ENCODE measurements at regions not wholly inside any gene's neighbourhood (a gene's known extent, or its start where the extent isn't known, plus 50 kb on each side); places are given as distances from the start of the nearest gene placed in this dataset.

- TF ChIP-seq ZNF600 (tag by site-specific recombination; IDR thresholded peaks at IDR 0.05) (no peak), ZNF16 (tag by site-specific recombination; IDR thresholded peaks at IDR 0.05; ENCODE audit: low read depth) (no peak), TCF7L2 (IDR thresholded peaks at IDR 0.05; ENCODE audit: borderline replicate concordance, low read depth, low read length) (no peak), ZNF514 (tag by site-specific recombination; IDR thresholded peaks at IDR 0.05) (no peak), ZFP3 (tag by site-specific recombination; IDR thresholded peaks at IDR 0.05; ENCODE audit: low read depth) (no peak), ZNF791 (tag by site-specific recombination; IDR thresholded peaks at IDR 0.05) (no peak), ZNF654 (tag by site-specific recombination; IDR thresholded peaks at IDR 0.05; ENCODE audit: low read depth) (no peak), PRDM6 (tag by site-specific recombination; IDR thresholded peaks at IDR 0.05) (no peak), ZNF76 (tag by site-specific recombination; IDR thresholded peaks at IDR 0.05; ENCODE audit: borderline replicate concordance, low read depth) (no peak), ZBTB6 (tag by site-specific recombination; IDR thresholded peaks at IDR 0.05) (no peak), BCL11B (tag by site-specific recombination; IDR thresholded peaks at IDR 0.05; ENCODE audit: low read depth) (no peak), ZBTB11 (tag by site-specific recombination; conservative IDR thresholded peaks at IDR 0.05; ENCODE audit: low read depth) (no peak)
Observed at GRCh38 chr2:5253263-5253662, 438.9 kb upstream of the SOX11 start (continued).

GRCh38 chr2:5254791-5255332 is 437.3 kb upstream of the SOX11 start:
- TF ChIP-seq ZNF146 (tag by site-specific recombination; IDR thresholded peaks at IDR 0.05) (no peak), ZNF175 (tag by site-specific recombination; IDR thresholded peaks at IDR 0.05) (no peak), HIC1 (tag by site-specific recombination; IDR thresholded peaks at IDR 0.05) (no peak), ZNF394 (tag by site-specific recombination; IDR thresholded peaks at IDR 0.05; ENCODE audit: borderline replicate concordance) (no peak)
- H3K4me3 ChIP-seq (ENCODE audit: low read depth, low read length) = no peak overlapping the region
- H3K4me1 ChIP-seq (ENCODE audit: control insufficient read depth, insufficient read depth, low read length) = no peaks in the 10 kb centered on the region
- ChIA-PET CTCF (interaction anchor here (1.7 kb wide), 1 partner anchor 111 kb away, joined by 4 read pairs; no protein-coding TSS in a partner anchor), POLR2A (no interaction called here)
- no peak overlapping the region for H3K27ac ChIP-seq (ENCODE audit: extremely low read depth, low read depth, low read length)
- H3K9me3 ChIP-seq (ENCODE audit: control insufficient read depth, insufficient read depth, low read depth, low read length) = no peaks in the 10 kb centered on the region
- no peaks in the 10 kb centered on the region for H3K36me3 ChIP-seq (ENCODE audit: control insufficient read depth in 2 of 2, insufficient read depth in 1 of 2, low read length in 2 of 2)
